Neural progenitor cell (in vitro differentiated cells): ENCODE measurements at regions not wholly inside any gene's neighbourhood (a gene's known extent, or its start where the extent isn't known, plus 50 kb on each side); places are given as distances from the start of the nearest gene placed in this dataset.

Source experiments
- DNase-seq: peaks from one replicate; pipeline ENCODE4 v3.0.0-alpha.2; 2016; ENCODE audit warnings: low spot score
- H2AFZ ChIP-seq: fragments of 200-600 bp; sonication (generic); replicated peaks from 2 replicates; pipeline ENCODE4 v1.6.1; 2016; ENCODE audit warnings: antibody characterized with exemption
- H3F3A ChIP-seq: fragments of 200-600 bp; sonication (generic); 2 replicates; pipeline ENCODE4 v1.6.1; 2016; ENCODE audit warnings: antibody characterized with exemption, low read depth
- H3K27ac ChIP-seq: fragments of 200-600 bp; sonication (generic); 2 replicates; pipeline ENCODE4 v1.5.1; 2016; ENCODE audit warnings: mild to moderate bottlenecking
- H3K27me3 ChIP-seq: fragments of 200-600 bp; sonication (generic); 2 replicates; pipeline ENCODE4 v1.6.1; 2016; ENCODE audit warnings: mild to moderate bottlenecking, moderate library complexity
- H3K36me3 ChIP-seq: fragments of 200-600 bp; sonication (generic); 2 replicates; pipeline ENCODE4 v1.5.1; 2016
- H3K4me1 ChIP-seq: fragments of 200-600 bp; sonication (generic); 2 replicates; pipeline ENCODE4 v1.6.1; 2016; ENCODE audit warnings: mixed run types
- H3K4me2 ChIP-seq: fragments of 200-600 bp; sonication (generic); 2 replicates; pipeline ENCODE4 v1.6.1; 2016
- H3K4me3 ChIP-seq: fragments of 200-600 bp; sonication (generic); 2 replicates; pipeline ENCODE4 v1.5.1; 2016
- H3K79me2 ChIP-seq: fragments of 200-600 bp; sonication (generic); 2 replicates; pipeline ENCODE4 v1.6.1; 2016; ENCODE audit warnings: low read depth
- H3K9ac ChIP-seq: fragments of 200-600 bp; sonication (generic); 2 replicates; pipeline ENCODE4 v1.6.1; 2016
- H3K9me3 ChIP-seq: fragments of 200-600 bp; sonication (generic); 2 replicates; pipeline ENCODE4 v1.5.1; 2016; ENCODE audit warnings: low read depth
- H4K20me1 ChIP-seq: fragments of 200-600 bp; sonication (generic); 2 replicates; pipeline ENCODE4 v1.6.1; 2016; ENCODE audit warnings: low read depth
- H3K27ac Mint-ChIP-seq: 3 replicates; pipeline ENCODE4 v1.8.0; 2021; ENCODE audit warnings: mixed read lengths
- H3K27me3 Mint-ChIP-seq: 2 replicates; pipeline ENCODE4 v1.8.0; 2022; ENCODE audit warnings: low read depth, mild to moderate bottlenecking, inconsistent platforms, moderate library complexity, mixed read lengths; ENCODE audit not compliant: insufficient read depth
- H3K36me3 Mint-ChIP-seq: 3 replicates; pipeline ENCODE4 v1.8.0; 2021; ENCODE audit warnings: mixed read lengths
- H3K4me1 Mint-ChIP-seq: 3 replicates; pipeline ENCODE4 v1.8.0; 2021; ENCODE audit warnings: mixed read lengths
- H3K4me3 Mint-ChIP-seq: 3 replicates; pipeline ENCODE4 v1.8.0; 2021; ENCODE audit warnings: mild to moderate bottlenecking, moderate library complexity, mixed read lengths
- H3K9me3 Mint-ChIP-seq: 3 replicates; pipeline ENCODE4 v1.8.0; 2020; ENCODE audit warnings: mixed read lengths
- CTCF ChIP-seq: fragments of 200-600 bp; sonication (generic); IDR thresholded peaks from 2 replicates; pipeline ENCODE4 v1.5.1; 2017; ENCODE audit warnings: antibody characterized with exemption, mild to moderate bottlenecking
- EZH2 ChIP-seq: fragments of 200-600 bp; sonication (generic); IDR thresholded peaks from 2 replicates; pipeline ENCODE4 v1.6.1; 2017; ENCODE audit warnings: antibody characterized with exemption, mild to moderate bottlenecking, moderate library complexity
- EZH2phosphoT487 ChIP-seq: fragments of 200-600 bp; sonication (generic); IDR thresholded peaks from 2 replicates; pipeline ENCODE4 v1.6.1; 2017; ENCODE audit warnings: antibody characterized with exemption

DNA sequence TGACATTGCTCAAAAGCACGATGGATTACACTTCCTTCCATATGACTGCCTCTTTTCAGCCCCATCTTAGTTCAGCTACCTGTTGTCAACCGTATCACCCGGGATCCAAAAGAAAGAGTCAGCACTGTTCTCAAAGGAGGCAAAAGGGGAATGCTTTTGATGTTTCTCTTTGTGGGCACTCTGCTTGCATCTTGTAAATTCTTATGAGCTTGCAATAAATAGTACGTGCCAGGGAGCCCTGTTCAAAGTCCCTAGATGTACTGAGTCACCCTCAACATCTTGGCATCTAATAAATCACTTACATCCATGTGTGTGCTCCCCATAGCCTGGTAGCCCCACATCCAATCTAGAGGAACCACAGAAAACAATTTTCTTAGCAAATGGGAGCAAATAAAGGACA lies 256.9 kb downstream of the SUCLG1 start:
- H4K20me1 ChIP-seq: no peaks in the 10 kb centered on the region
- H3K4me1 Mint-ChIP-seq: no peaks in the 10 kb centered on the region
- no peak overlapping the region for H3K4me2 ChIP-seq
- H3K9me3 ChIP-seq: no peaks in the 10 kb centered on the region
- no peaks in the 10 kb centered on the region for H3K9me3 Mint-ChIP-seq
- H3K27ac Mint-ChIP-seq: no peak overlapping the region
- DNase-seq: no peak
- no peaks in the 10 kb centered on the region for H3K27me3 Mint-ChIP-seq
- H3K36me3 ChIP-seq: no peaks in the 10 kb centered on the region
- no peak overlapping the region for H3K27ac ChIP-seq
- H3K27me3 ChIP-seq: no peaks in the 10 kb centered on the region
- no peaks in the 10 kb centered on the region for H3K79me2 ChIP-seq
- H3K9ac ChIP-seq: no peak overlapping the region
- no peak overlapping the region for H3K4me3 ChIP-seq
- H3F3A ChIP-seq: no peaks in the 10 kb centered on the region
- no peaks in the 10 kb centered on the region for H3K4me1 ChIP-seq
- H3K36me3 Mint-ChIP-seq: no peaks in the 10 kb centered on the region
- TF ChIP-seq EZH2phosphoT487 (no peak), CTCF (no peak), EZH2 (no peak)
- H3K4me3 Mint-ChIP-seq: no peak overlapping the region
- no peak overlapping the region for H2AFZ ChIP-seq

- no peak overlapping the region for H3K9ac ChIP-seq
- H3F3A ChIP-seq: no peaks in the 10 kb centered on the region
- no peak overlapping the region for H3K4me3 ChIP-seq
- no peaks in the 10 kb centered on the region for H3K4me1 Mint-ChIP-seq
- H3K36me3 ChIP-seq: no peaks in the 10 kb centered on the region
- no peaks in the 10 kb centered on the region for H3K36me3 Mint-ChIP-seq
- H2AFZ ChIP-seq: no peak overlapping the region
- no peaks in the 10 kb centered on the region for H4K20me1 ChIP-seq
- TF ChIP-seq CTCF (no peak), EZH2phosphoT487 (no peak), EZH2 (no peak)
- H3K27ac Mint-ChIP-seq: no peak overlapping the region
- H3K4me3 Mint-ChIP-seq: no peak overlapping the region
- no peaks in the 10 kb centered on the region for H3K27me3 ChIP-seq
- H3K9me3 ChIP-seq: no peaks in the 10 kb centered on the region
- no peak for DNase-seq
- no peaks in the 10 kb centered on the region for H3K79me2 ChIP-seq
- no peaks in the 10 kb centered on the region for H3K27me3 Mint-ChIP-seq
- no peak overlapping the region for H3K4me2 ChIP-seq
- no peaks in the 10 kb centered on the region for H3K9me3 Mint-ChIP-seq
- no peak overlapping the region for H3K27ac ChIP-seq
- no peaks in the 10 kb centered on the region for H3K4me1 ChIP-seq
Observed at GRCh38 chr2:84201158-84201557, 257.9 kb downstream of the SUCLG1 start.

- Histone ChIP-seq H3K4me3 (no peak overlapping the region), H2AFZ (no peak overlapping the region), H4K20me1 (no peaks in the 10 kb centered on the region), H3K27me3 (no peaks in the 10 kb centered on the region), H3K36me3 (no peaks in the 10 kb centered on the region), H3F3A (no peaks in the 10 kb centered on the region), H3K9me3 (no peaks in the 10 kb centered on the region), H3K79me2 (no peaks in the 10 kb centered on the region), H3K4me1 (no peaks in the 10 kb centered on the region), H3K27ac (no peak overlapping the region), H3K9ac (no peak overlapping the region), H3K4me2 (no peak overlapping the region)
- TF ChIP-seq CTCF (no peak), EZH2 (no peak), EZH2phosphoT487 (no peak)
- Mint-ChIP-seq H3K27me3 (no peaks in the 10 kb centered on the region), H3K36me3 (no peaks in the 10 kb centered on the region), H3K27ac (no peak overlapping the region), H3K9me3 (no peaks in the 10 kb centered on the region), H3K4me3 (no peak overlapping the region), H3K4me1 (no peaks in the 10 kb centered on the region)
- DNase-seq: no peak
Observed at GRCh38 chr2:84197901-84198300, 261.2 kb downstream of the SUCLG1 start.
